Mammary epithelial cell (primary cell): ENCODE measurements at regions not wholly inside any gene's neighbourhood (a gene's known extent, or its start where the extent isn't known, plus 50 kb on each side); places are given as distances from the start of the nearest gene placed in this dataset.

Source experiments
- CTCF ChIP-seq, 2 donors: IDR thresholded peaks in 1 of 2; conservative IDR thresholded peaks in 1 of 2; 2 replicates each; pipeline ENCODE4 v1.5.1; 2011 to 2012; ENCODE audit warnings: inconsistent platforms in 2 of 2, low read length in 2 of 2, mild to moderate bottlenecking in 2 of 2, control low read depth in 1 of 2, low read depth in 1 of 2; ENCODE audit not compliant: insufficient read depth in 1 of 2; ENCODE audit errors: extremely low read depth in 1 of 2
- EZH2 ChIP-seq: IDR thresholded peaks from 2 replicates; pipeline ENCODE4 v1.6.1; 2012; ENCODE audit warnings: low read length, inconsistent platforms, borderline replicate concordance

- TF ChIP-seq EZH2 (no peak), CTCF (conservative IDR thresholded peaks at IDR 0.05 in 1 of 2, IDR thresholded peaks at IDR 0.05 in 1 of 2; ENCODE audit: extremely low read depth in 1 of 2, insufficient read depth in 1 of 2, low read depth in 1 of 2, low read length in 2 of 2) (no peak)
Observed at GRCh38 chr2:198913394-198914152, 544.2 kb downstream of the SATB2 start.
